ENCODE measurements at regions not wholly inside any gene's neighbourhood (a gene's known extent, or its start where the extent isn't known, plus 50 kb on each side); places are given as distances from the start of the nearest gene placed in this dataset.

GRCh38 chr9:102594241-102594640 lies 400.9 kb upstream of the CYLC2 start:
- TF ChIP-seq CTCF (IDR thresholded peaks at IDR 0.05; ENCODE audit: insufficient read depth, low read depth, low read length) = no peak
- DNase-seq (ENCODE audit: low read depth) = no peak
- no peak overlapping the region for H3K4me3 ChIP-seq (ENCODE audit: low read depth, low read length)

GRCh38 chr9:102587281-102587680 lies 407.9 kb upstream of the CYLC2 start:
- TF ChIP-seq CTCF (IDR thresholded peaks at IDR 0.05; ENCODE audit: insufficient read depth, low read depth, low read length) = no peak
- DNase-seq (ENCODE audit: low read depth) = no peak
- H3K4me3 ChIP-seq (ENCODE audit: low read depth, low read length) = no peak overlapping the region

- no peak for DNase-seq (ENCODE audit: low read depth)
- TF ChIP-seq CTCF (IDR thresholded peaks at IDR 0.05; ENCODE audit: insufficient read depth, low read depth, low read length) = no peak
- H3K4me3 ChIP-seq (ENCODE audit: low read depth, low read length) = no peak overlapping the region
Measured at GRCh38 chr9:102569436-102569835, 425.7 kb upstream of the CYLC2 start.

- DNase-seq (ENCODE audit: low read depth) = no peak
- no peak for TF ChIP-seq CTCF (IDR thresholded peaks at IDR 0.05; ENCODE audit: insufficient read depth, low read depth, low read length)
- no peak overlapping the region for H3K4me3 ChIP-seq (ENCODE audit: low read depth, low read length)
Measured at GRCh38 chr9:102551346-102551745, 443.8 kb upstream of the CYLC2 start.

GRCh38 chr9:102550886-102551285 lies 444.2 kb upstream of the CYLC2 start:
- H3K4me3 ChIP-seq (ENCODE audit: low read depth, low read length) = no peak overlapping the region
- no peak for DNase-seq (ENCODE audit: low read depth)
- TF ChIP-seq CTCF (IDR thresholded peaks at IDR 0.05; ENCODE audit: insufficient read depth, low read depth, low read length) = no peak

- no peak for TF ChIP-seq CTCF (IDR thresholded peaks at IDR 0.05; ENCODE audit: insufficient read depth, low read depth, low read length)
- H3K4me3 ChIP-seq (ENCODE audit: low read depth, low read length) = no peak overlapping the region
- DNase-seq (ENCODE audit: low read depth) = no peak
Measured at GRCh38 chr9:102550266-102550665, 444.9 kb upstream of the CYLC2 start.

- TF ChIP-seq CTCF (IDR thresholded peaks at IDR 0.05; ENCODE audit: insufficient read depth, low read depth, low read length) = no peak
- DNase-seq (ENCODE audit: low read depth) = no peak
- no peak overlapping the region for H3K4me3 ChIP-seq (ENCODE audit: low read depth, low read length)
Measured at GRCh38 chr9:102534031-102534430, 461.1 kb upstream of the CYLC2 start.
